Ovary (tissue), 3 donors: ENCODE measurements at regions not wholly inside any gene's neighbourhood (a gene's known extent, or its start where the extent isn't known, plus 50 kb on each side); places are given as distances from the start of the nearest gene placed in this dataset.

ENCODE experiments used
- CTCF ChIP-seq, 3 donors: fragments of 450-650 bp in 2 of 3; fragments of 200-600 bp in 1 of 3; IDR thresholded peaks; one replicate each; pipeline versions ENCODE4 v1.5.1 to v1.8.0; 2016 to 2022; ENCODE audit warnings: antibody characterized with exemption in 3 of 3, mild to moderate bottlenecking in 1 of 3
- POLR2A ChIP-seq: fragments of 450-650 bp; IDR thresholded peaks from one replicate; pipeline ENCODE4 v1.6.1; 2017; ENCODE audit warnings: antibody characterized with exemption, mild to moderate bottlenecking, moderate library complexity
- donor health status: DM: no; HTN: no; CAD: no.

GRCh38 chr6:135699705-135700104, 151.8 kb upstream of the PDE7B start:
- TF ChIP-seq CTCF (IDR thresholded peaks at IDR 0.05) (no peak), POLR2A (no peak)
